Spleen (tissue), 11 donors: ENCODE measurements at regions not wholly inside any gene's neighbourhood (a gene's known extent, or its start where the extent isn't known, plus 50 kb on each side); places are given as distances from the start of the nearest gene placed in this dataset.

Experiments
- DNase-seq: peaks from one replicate; pipeline ENCODE4 v3.0.0-alpha.2; 2020
- H3K27ac ChIP-seq, 8 donors: fragments of 200-600 bp; sonication (generic) in 7 of 8; 1 replicate in 4 of 8; 2 replicates in 4 of 8; pipeline versions ENCODE4 v1.5.0 to v1.8.0; 2016 to 2021; ENCODE audit warnings: inconsistent platforms in 4 of 8, mild to moderate bottlenecking in 4 of 8, moderate library complexity in 1 of 8
- H3K27me3 ChIP-seq, 7 donors: fragments of 200-600 bp; sonication (generic) in 6 of 7; replicated peaks in 1 of 7; 1 replicate in 4 of 7; 2 replicates in 3 of 7; pipeline versions ENCODE4 v1.5.0 to v1.8.0; 2016 to 2021; ENCODE audit warnings: inconsistent platforms in 3 of 7, mild to moderate bottlenecking in 1 of 7
- H3K36me3 ChIP-seq, 6 donors: fragments of 200-600 bp; sonication (generic) in 5 of 6; 1 replicate in 4 of 6; 2 replicates in 2 of 6; pipeline versions ENCODE4 v1.5.0 to v1.8.0; 2016 to 2021; ENCODE audit warnings: inconsistent platforms in 2 of 6
- H3K4me1 ChIP-seq, 6 donors: fragments of 200-600 bp; sonication (generic) in 5 of 6; 1 replicate in 3 of 6; 2 replicates in 3 of 6; pipeline versions ENCODE4 v1.5.0 to v1.8.0; 2016 to 2021; ENCODE audit warnings: inconsistent platforms in 3 of 6
- H3K4me3 ChIP-seq, 8 donors: fragments of 200-600 bp; sonication (generic) in 7 of 8; 1 replicate in 4 of 8; 2 replicates in 4 of 8; pipeline versions ENCODE4 v1.5.0 to v1.8.0; 2016 to 2021; ENCODE audit warnings: inconsistent platforms in 4 of 8, mild to moderate bottlenecking in 4 of 8, moderate library complexity in 2 of 8
- H3K9me3 ChIP-seq, 8 donors: fragments of 200-600 bp; sonication (generic) in 7 of 8; 1 replicate in 4 of 8; 2 replicates in 4 of 8; pipeline versions ENCODE4 v1.5.0 to v1.8.0; 2016 to 2021; ENCODE audit warnings: inconsistent platforms in 4 of 8
- POLR2A ChIP-seq, 3 donors: fragments of 450-650 bp; IDR thresholded peaks; one replicate each; pipeline ENCODE4 v1.5.1; 2017; ENCODE audit warnings: antibody characterized with exemption in 3 of 3, mild to moderate bottlenecking in 1 of 3
- POLR2AphosphoS5 ChIP-seq, 3 donors: sonication (generic); formaldehyde crosslinking; IDR thresholded peaks; one replicate each; pipeline ENCODE4 v1.5.1; 2017; ENCODE audit warnings: antibody characterized with exemption in 3 of 3
- WGBS, 5 donors: extraction: QIAGEN DNeasy Blood & Tissue Kit in 3 of 5; methylation state at CpG; one replicate each; pipeline versions ENCODE4 v1.1.5 to v1.1.7; 2013 to 2018; 5-methylcytosine and 5-hydroxymethylcytosine counted together
- intact Hi-C: fragments of 100-400 bp; cut with DNase I; formaldehyde crosslinking; loops from one replicate; pipeline ENCODE4 v1.15.0; 2023; ENCODE audit warnings: low total_unique reads
- TF ChIP-seq, protein P1 (sequence below), 11 experiments: fragments of 200-600 bp in 7 of 11; fragments of 450-650 bp in 4 of 11; sonication (generic) in 4 of 11; IDR thresholded peaks in 8 of 11; conservative IDR thresholded peaks in 3 of 11; 1 replicate in 7 of 11; 2 replicates in 4 of 11; pipeline versions ENCODE4 v1.4.0 to v1.8.0; 2016 to 2021; ENCODE audit warnings: antibody characterized with exemption in 11 of 11, inconsistent platforms in 4 of 11, mild to moderate bottlenecking in 1 of 11
- donor health status: healthy with polysubstance abuse.
- donor health status: DM: no; HTN: no; CAD: no; lungs with moderate emphysema.
- donor health status: DM: no; HTN: no; CAD: no.
- donor health status: Bipolar disorder and iron deficiency.
- donor health status: healthy.
- donor health status: DM: no; HTN: no; CAD: no.
- donor health status: DM: yes; HTN: yes; CAD: no.

DNA sequence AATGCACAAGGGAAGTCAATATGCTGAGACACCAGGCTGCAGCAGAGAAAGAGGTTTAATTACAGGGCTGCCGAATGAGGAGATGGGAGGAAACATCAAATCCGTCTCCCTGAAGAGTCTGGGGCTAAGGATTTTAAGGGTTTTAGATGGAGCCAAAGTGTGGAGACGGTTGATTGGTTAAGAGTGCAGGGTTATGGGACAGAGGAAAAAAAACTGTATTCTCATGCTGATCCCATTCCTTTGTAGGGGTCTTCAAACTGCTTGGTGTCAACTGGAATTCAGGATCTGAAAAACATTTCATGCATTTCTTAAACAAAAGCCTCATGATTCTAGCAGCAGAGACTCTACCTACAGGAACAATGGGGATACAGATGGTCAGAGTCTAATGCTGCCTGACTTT lies 96.1 kb upstream of the SYNDIG1 start:
- no peaks in the 10 kb centered on the region for H3K9me3 ChIP-seq
- TF ChIP-seq POLR2A (IDR thresholded peaks at IDR 0.05) (no peak), POLR2AphosphoS5 (IDR thresholded peaks at IDR 0.05) (no peak)
- TF ChIP-seq, protein P1, sequence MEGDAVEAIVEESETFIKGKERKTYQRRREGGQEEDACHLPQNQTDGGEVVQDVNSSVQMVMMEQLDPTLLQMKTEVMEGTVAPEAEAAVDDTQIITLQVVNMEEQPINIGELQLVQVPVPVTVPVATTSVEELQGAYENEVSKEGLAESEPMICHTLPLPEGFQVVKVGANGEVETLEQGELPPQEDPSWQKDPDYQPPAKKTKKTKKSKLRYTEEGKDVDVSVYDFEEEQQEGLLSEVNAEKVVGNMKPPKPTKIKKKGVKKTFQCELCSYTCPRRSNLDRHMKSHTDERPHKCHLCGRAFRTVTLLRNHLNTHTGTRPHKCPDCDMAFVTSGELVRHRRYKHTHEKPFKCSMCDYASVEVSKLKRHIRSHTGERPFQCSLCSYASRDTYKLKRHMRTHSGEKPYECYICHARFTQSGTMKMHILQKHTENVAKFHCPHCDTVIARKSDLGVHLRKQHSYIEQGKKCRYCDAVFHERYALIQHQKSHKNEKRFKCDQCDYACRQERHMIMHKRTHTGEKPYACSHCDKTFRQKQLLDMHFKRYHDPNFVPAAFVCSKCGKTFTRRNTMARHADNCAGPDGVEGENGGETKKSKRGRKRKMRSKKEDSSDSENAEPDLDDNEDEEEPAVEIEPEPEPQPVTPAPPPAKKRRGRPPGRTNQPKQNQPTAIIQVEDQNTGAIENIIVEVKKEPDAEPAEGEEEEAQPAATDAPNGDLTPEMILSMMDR (IDR thresholded peaks at IDR 0.05 in 8 of 11, conservative IDR thresholded peaks at IDR 0.05 in 3 of 11): no peak
- H3K27me3 ChIP-seq: no peaks in the 10 kb centered on the region
- WGBS, 5 donors: 80 to 94% (median 89%) methylated on average over 3 of the region's 3 CpGs
- DNase-seq: no peak
- H3K36me3 ChIP-seq: no peaks in the 10 kb centered on the region
- no peaks in the 10 kb centered on the region for H3K4me1 ChIP-seq
- peak overlapping the region in 1 of 8 donors; percentile 4 for H3K4me3 ChIP-seq
- intact Hi-C loops: no loop called here
- no peak overlapping the region for H3K27ac ChIP-seq

DNA sequence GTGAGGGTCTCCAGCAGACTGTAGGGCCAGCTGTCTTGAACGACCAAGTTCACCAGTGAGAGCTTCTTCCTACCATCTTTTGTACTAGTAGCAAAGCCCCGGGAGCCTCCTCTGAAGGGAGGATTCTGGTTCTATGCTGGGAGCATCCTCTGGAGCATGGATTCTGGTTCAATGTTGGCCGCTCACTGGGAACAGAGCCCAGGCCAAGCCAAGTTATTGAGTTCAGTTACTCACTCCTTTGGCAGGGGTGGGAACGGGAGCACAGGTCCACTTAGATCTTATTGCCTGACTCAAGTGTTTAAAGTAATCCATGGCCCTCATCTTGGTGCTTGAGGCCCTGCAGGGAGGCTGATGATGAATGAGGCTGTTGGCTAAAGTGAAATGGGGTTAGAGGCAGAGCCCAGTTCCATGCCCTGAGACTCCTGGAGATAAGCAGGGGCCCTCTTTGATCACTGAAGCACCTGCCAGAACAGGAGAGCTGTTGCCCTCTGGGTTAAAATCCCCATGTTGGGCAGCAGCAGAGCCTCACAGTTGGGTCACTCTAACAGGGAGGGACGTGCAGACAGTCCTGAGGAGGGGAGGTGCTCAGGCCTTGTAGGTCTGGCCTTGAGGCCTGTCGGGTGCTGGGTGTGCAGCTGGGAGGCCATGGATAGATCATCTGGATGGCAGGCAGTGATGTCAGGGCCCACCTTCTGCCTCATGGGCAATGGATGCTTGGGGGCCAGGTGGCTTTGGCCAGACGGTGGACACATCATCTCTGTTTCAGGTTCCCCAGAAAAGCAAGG lies 98.3 kb upstream of the SYNDIG1 start:
- no peak for DNase-seq
- no peaks in the 10 kb centered on the region for H3K36me3 ChIP-seq
- intact Hi-C loops: no loop called here
- no peak overlapping the region for H3K27ac ChIP-seq
- no peaks in the 10 kb centered on the region for H3K27me3 ChIP-seq
- no peaks in the 10 kb centered on the region for H3K4me1 ChIP-seq
- TF ChIP-seq POLR2AphosphoS5 (IDR thresholded peaks at IDR 0.05): no peak
- TF ChIP-seq, protein P1 (IDR thresholded peaks at IDR 0.05 in 8 of 11, conservative IDR thresholded peaks at IDR 0.05 in 3 of 11): no peak
- TF ChIP-seq POLR2A (IDR thresholded peaks at IDR 0.05): no peak
- no peaks in the 10 kb centered on the region for H3K9me3 ChIP-seq
- 72 to 91% (median 83%) methylated on average over 7 of the region's 7 CpGs for WGBS, 5 donors
- H3K4me3 ChIP-seq: no peak overlapping the region

DNA sequence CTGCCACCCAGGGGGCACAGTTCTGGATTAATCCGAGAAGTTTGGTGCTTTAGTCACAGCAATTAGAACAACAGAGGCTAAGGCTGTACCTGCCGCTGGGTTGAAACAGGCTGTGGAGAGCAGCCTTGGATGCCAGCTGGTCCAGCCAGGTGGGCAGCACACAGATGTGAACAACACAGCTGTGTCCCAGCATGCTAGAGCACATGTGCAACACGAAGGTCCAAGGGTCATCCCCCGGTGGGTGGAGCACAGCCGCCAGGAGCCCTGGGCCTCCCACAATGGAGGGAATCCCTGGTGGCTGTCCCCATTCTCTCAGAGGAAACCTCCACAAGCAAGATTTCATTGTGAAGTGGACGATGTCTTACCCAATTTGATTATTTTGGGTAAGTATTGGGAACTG lies 99.2 kb upstream of the SYNDIG1 start:
- intact Hi-C loops: no loop called here
- DNase-seq: no peak
- no peak for TF ChIP-seq POLR2A (IDR thresholded peaks at IDR 0.05)
- no peak for TF ChIP-seq POLR2AphosphoS5 (IDR thresholded peaks at IDR 0.05)
- TF ChIP-seq, protein P1 (IDR thresholded peaks at IDR 0.05 in 8 of 11, conservative IDR thresholded peaks at IDR 0.05 in 3 of 11): no peak
- no peaks in the 10 kb centered on the region for H3K36me3 ChIP-seq
- no peak overlapping the region for H3K27ac ChIP-seq
- H3K4me1 ChIP-seq: no peaks in the 10 kb centered on the region
- WGBS, 5 donors: 88 to 91% (median 89%) methylated on average over 4 to 6 of the region's 6 CpGs
- no peaks in the 10 kb centered on the region for H3K9me3 ChIP-seq
- no peak overlapping the region for H3K4me3 ChIP-seq
- H3K27me3 ChIP-seq: no peaks in the 10 kb centered on the region

DNA sequence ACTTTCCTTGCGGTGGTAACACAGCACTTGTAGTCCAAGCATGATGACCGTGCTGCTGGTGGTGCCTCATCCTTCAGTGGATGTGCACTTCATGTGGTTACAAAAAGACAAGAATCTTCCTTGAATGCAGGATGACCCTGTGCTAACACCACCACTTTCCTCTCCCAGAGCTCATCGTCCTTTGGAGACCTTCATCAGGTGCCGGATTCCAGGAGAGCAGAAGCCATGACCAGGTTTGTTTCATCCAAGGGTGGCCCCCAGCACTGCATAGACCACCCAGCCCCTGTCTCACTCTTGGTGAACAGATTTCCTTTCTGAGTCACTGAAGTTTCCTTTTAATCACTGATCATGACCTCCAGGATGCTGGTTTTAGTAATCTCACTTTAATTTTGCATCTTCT lies 101.2 kb upstream of the SYNDIG1 start:
- H3K27ac ChIP-seq: no peak overlapping the region
- H3K36me3 ChIP-seq: no peaks in the 10 kb centered on the region
- H3K27me3 ChIP-seq: no peaks in the 10 kb centered on the region
- H3K9me3 ChIP-seq: no peaks in the 10 kb centered on the region
- TF ChIP-seq POLR2AphosphoS5 (IDR thresholded peaks at IDR 0.05) (no peak), POLR2A (IDR thresholded peaks at IDR 0.05) (no peak)
- TF ChIP-seq, protein P1 (IDR thresholded peaks at IDR 0.05 in 8 of 11, conservative IDR thresholded peaks at IDR 0.05 in 3 of 11): no peak
- intact Hi-C loops: no loop called here
- DNase-seq: no peak
- no peak overlapping the region for H3K4me3 ChIP-seq
- 78 to 95% (median 86%) methylated on average over 4 of the region's 4 CpGs for WGBS, 5 donors
- H3K4me1 ChIP-seq: no peaks in the 10 kb centered on the region
